Thyroid gland (tissue), 4 donors: ENCODE measurements at regions not wholly inside any gene's neighbourhood (a gene's known extent, or its start where the extent isn't known, plus 50 kb on each side); places are given as distances from the start of the nearest gene placed in this dataset.

Experiments
- DNase-seq, 2 donors: peaks; one replicate each; pipeline ENCODE4 v3.0.0-alpha.2; 2019
- H3K27ac ChIP-seq, 3 donors: fragments of 200-600 bp; sonication (generic); 1 replicate in 2 of 3; 2 replicates in 1 of 3; pipeline ENCODE4 v1.5.1; 2016 to 2019; ENCODE audit warnings: mild to moderate bottlenecking in 1 of 3, moderate library complexity in 1 of 3
- H3K27me3 ChIP-seq: fragments of 200-600 bp; sonication (generic); one replicate; pipeline ENCODE4 v1.5.1; 2019
- H3K36me3 ChIP-seq, 2 donors: fragments of 200-600 bp; sonication (generic); one replicate each; pipeline ENCODE4 v1.5.1; 2016 to 2019
- H3K4me1 ChIP-seq, 2 donors: fragments of 200-600 bp; sonication (generic); one replicate each; pipeline ENCODE4 v1.5.1; 2017 to 2019
- H3K4me3 ChIP-seq, 3 donors: fragments of 200-600 bp; sonication (generic); replicated peaks in 1 of 3; 1 replicate in 2 of 3; 2 replicates in 1 of 3; pipeline ENCODE4 v1.5.1; 2016; ENCODE audit warnings: mild to moderate bottlenecking in 1 of 3
- H3K9me3 ChIP-seq: fragments of 200-600 bp; sonication (generic); one replicate; pipeline ENCODE4 v1.5.1; 2017
- CTCF ChIP-seq, 6 experiments: fragments of 200-600 bp in 3 of 6; fragments of 450-650 bp in 3 of 6; sonication (generic) in 3 of 6; IDR thresholded peaks; one replicate each; pipeline ENCODE4 v1.5.1; 2016 to 2019; ENCODE audit warnings: antibody characterized with exemption in 6 of 6, mild to moderate bottlenecking in 2 of 6, inconsistent platforms in 1 of 6, moderate library complexity in 1 of 6
- POLR2A ChIP-seq, 2 donors: fragments of 450-650 bp; IDR thresholded peaks; one replicate each; pipeline ENCODE4 v1.6.1; 2017; ENCODE audit warnings: antibody characterized with exemption in 2 of 2, mild to moderate bottlenecking in 2 of 2, moderate library complexity in 1 of 2
- WGBS, 2 donors: methylation state at CpG; one replicate each; pipeline ENCODE4 v1.1.5; 2017; 5-methylcytosine and 5-hydroxymethylcytosine counted together
- intact Hi-C: fragments of 100-400 bp; cut with DNase I; formaldehyde crosslinking; loops from one replicate; pipeline ENCODE4 v1.15.1; 2023

GRCh38 chr12:89087149-89087825 is 265.0 kb downstream of the DUSP6 start:
- no peaks in the 10 kb centered on the region for H3K9me3 ChIP-seq
- H3K27ac ChIP-seq = no peak overlapping the region
- 67% methylated on average over 6 of the region's 6 CpGs for WGBS, 2 donors
- no peak for DNase-seq
- no peaks in the 10 kb centered on the region for H3K27me3 ChIP-seq
- no peaks in the 10 kb centered on the region for H3K4me1 ChIP-seq
- no peak overlapping the region for H3K4me3 ChIP-seq
- intact Hi-C loops = no loop called here
- H3K36me3 ChIP-seq = no peaks in the 10 kb centered on the region
- TF ChIP-seq CTCF (IDR thresholded peaks at IDR 0.05) = no peak
- no peak for TF ChIP-seq POLR2A (IDR thresholded peaks at IDR 0.05)

GRCh38 chr12:89085421-89085820 is 266.9 kb downstream of the DUSP6 start:
- Histone ChIP-seq H3K27ac (no peak overlapping the region), H3K4me1 (no peaks in the 10 kb centered on the region), H3K36me3 (no peaks in the 10 kb centered on the region), H3K27me3 (no peaks in the 10 kb centered on the region), H3K9me3 (no peaks in the 10 kb centered on the region), H3K4me3 (no peak overlapping the region)
- TF ChIP-seq CTCF (IDR thresholded peaks at IDR 0.05) = no peak
- no peak for TF ChIP-seq POLR2A (IDR thresholded peaks at IDR 0.05)
- intact Hi-C loops = no loop called here
- WGBS, 2 donors = 60 to 87% methylated on average over 4 to 5 of the region's 5 CpGs
- DNase-seq = no peak

GRCh38 chr12:89084751-89085150 is 267.6 kb downstream of the DUSP6 start:
- Histone ChIP-seq H3K4me1 (no peaks in the 10 kb centered on the region), H3K27me3 (no peaks in the 10 kb centered on the region), H3K4me3 (no peak overlapping the region), H3K36me3 (no peaks in the 10 kb centered on the region), H3K9me3 (no peaks in the 10 kb centered on the region), H3K27ac (no peak overlapping the region)
- WGBS, 2 donors = 69 to 75% methylated on average over 3 of the region's 3 CpGs
- no peak for TF ChIP-seq POLR2A (IDR thresholded peaks at IDR 0.05)
- TF ChIP-seq CTCF (IDR thresholded peaks at IDR 0.05) = no peak
- intact Hi-C loops = no loop called here
- DNase-seq = no peak

GRCh38 chr12:89083491-89083890 is 268.8 kb downstream of the DUSP6 start:
- no peaks in the 10 kb centered on the region for H3K36me3 ChIP-seq
- no peak overlapping the region for H3K27ac ChIP-seq
- no peaks in the 10 kb centered on the region for H3K9me3 ChIP-seq
- no peak overlapping the region for H3K4me3 ChIP-seq
- no peak for TF ChIP-seq CTCF (IDR thresholded peaks at IDR 0.05)
- TF ChIP-seq POLR2A (IDR thresholded peaks at IDR 0.05) = no peak
- 81 to 84% methylated on average over 3 of the region's 3 CpGs for WGBS, 2 donors
- no peak for DNase-seq
- no peaks in the 10 kb centered on the region for H3K4me1 ChIP-seq
- no peaks in the 10 kb centered on the region for H3K27me3 ChIP-seq
- intact Hi-C loops = no loop called here

GRCh38 chr12:89082370-89082753 is 269.9 kb downstream of the DUSP6 start:
- Histone ChIP-seq H3K9me3 (no peaks in the 10 kb centered on the region), H3K4me3 (no peak overlapping the region), H3K27me3 (no peaks in the 10 kb centered on the region), H3K27ac (no peak overlapping the region), H3K36me3 (no peaks in the 10 kb centered on the region), H3K4me1 (no peaks in the 10 kb centered on the region)
- no peak for DNase-seq
- TF ChIP-seq POLR2A (IDR thresholded peaks at IDR 0.05) = no peak
- TF ChIP-seq CTCF (IDR thresholded peaks at IDR 0.05) = no peak
- intact Hi-C loops = no loop called here
- WGBS, 2 donors = 73 to 76% methylated on average over 1 of the region's 1 CpG
